Endothelial cell of umbilical vein (primary cell): ENCODE measurements at regions not wholly inside any gene's neighbourhood (a gene's known extent, or its start where the extent isn't known, plus 50 kb on each side); places are given as distances from the start of the nearest gene placed in this dataset.

Source experiments
- BruUV-seq: library from RNA; stranded (reverse); fragments of 400-500 nt; replicated peaks from 2 replicates; lab custom pipeline; 2021; lab: Mats Ljungman, UMichigan
- CTCF ChIA-PET: fragments of 300-600, 350-600 bp; sonication (Branson Sonifier 250); formaldehyde crosslinking; loops from one replicate; lab custom pipeline; 2021; ENCODE audit warnings: antibody characterized with exemption, inconsistent platforms; lab: Charles Lee
- POLR2A ChIA-PET: fragments of 300-600, 350-600 bp; sonication (Branson Sonifier 250); formaldehyde crosslinking; loops from one replicate; lab custom pipeline; 2021; ENCODE audit warnings: antibody characterized with exemption, inconsistent platforms; lab: Charles Lee
- DNase-seq: peaks from one replicate; pipeline ENCODE4 v3.0.0-alpha.2; 2011; ENCODE audit warnings: low read depth, low spot score
- FAIRE-seq: peaks from 2 replicates; lab custom pipeline; 2011; peaks lifted over from hg19 to GRCh38; lab: Jason Lieb, UNC
- H2AFZ ChIP-seq: 2 replicates; pipeline ENCODE4 v1.6.0; 2012; ENCODE audit warnings: low read depth, low read length, control low read depth, inconsistent platforms
- H3K27ac ChIP-seq: 2 replicates; pipeline ENCODE4 v1.5.1; 2011; ENCODE audit warnings: low read depth, mild to moderate bottlenecking, control low read depth, low read length, moderate library complexity; ENCODE audit not compliant: insufficient read depth
- H3K27me3 ChIP-seq, 2 experiments: 2 replicates each; pipeline versions ENCODE4 v1.6.0 to v1.6.1; 2011; ENCODE audit warnings: low read length in 2 of 2, mixed read lengths in 1 of 2; ENCODE audit not compliant: control insufficient read depth in 2 of 2, insufficient read depth in 2 of 2
- H3K36me3 ChIP-seq, 2 experiments: 2 replicates in 1 of 2; 3 replicates in 1 of 2; pipeline ENCODE4 v1.5.1; 2011; ENCODE audit warnings: low read length in 2 of 2, mild to moderate bottlenecking in 1 of 2, moderate library complexity in 1 of 2; ENCODE audit not compliant: control insufficient read depth in 2 of 2, insufficient read depth in 2 of 2; ENCODE audit errors: extremely low read depth in 1 of 2
- H3K4me1 ChIP-seq: 3 replicates; pipeline ENCODE4 v1.5.1; 2011; ENCODE audit warnings: mild to moderate bottlenecking, low read length; ENCODE audit not compliant: control insufficient read depth, insufficient read depth; ENCODE audit errors: extremely low read depth
- H3K4me2 ChIP-seq: 2 replicates; pipeline ENCODE4 v1.6.1; 2011; ENCODE audit warnings: low read length, control low read depth, mixed read lengths; ENCODE audit not compliant: insufficient read depth
- H3K4me3 ChIP-seq, 3 experiments: fragments of 200-600 bp in 1 of 3; sonication (generic), shearing (Covaris generic) in 1 of 3; replicated peaks in 1 of 3; 2 replicates each; pipeline ENCODE4 v1.5.1; 2011 to 2016; ENCODE audit warnings: control low read depth in 3 of 3, low read length in 3 of 3, mild to moderate bottlenecking in 2 of 3, inconsistent platforms in 1 of 3, low read depth in 1 of 3, moderate library complexity in 1 of 3; ENCODE audit not compliant: insufficient read depth in 1 of 3
- H3K79me2 ChIP-seq: 2 replicates; pipeline ENCODE4 v1.6.0; 2012; ENCODE audit warnings: low read length, inconsistent platforms; ENCODE audit not compliant: control insufficient read depth, insufficient read depth
- H3K9ac ChIP-seq: replicated peaks from 2 replicates; pipeline ENCODE3; 2011; ENCODE audit warnings: low read length, control low read depth; ENCODE audit not compliant: insufficient read depth; ENCODE audit errors: extremely low read depth
- H3K9me1 ChIP-seq: replicated peaks from 3 replicates; pipeline ENCODE4 v1.6.0; 2011; ENCODE audit warnings: mild to moderate bottlenecking, low read length; ENCODE audit not compliant: control insufficient read depth, insufficient read depth; ENCODE audit errors: extremely low read depth
- H3K9me3 ChIP-seq: replicated peaks from 2 replicates; pipeline ENCODE4 v1.5.1; 2012; ENCODE audit warnings: low read length, inconsistent platforms; ENCODE audit not compliant: control insufficient read depth, insufficient read depth
- H4K20me1 ChIP-seq: replicated peaks from 2 replicates; pipeline ENCODE3; 2011; ENCODE audit warnings: mild to moderate bottlenecking, low read length; ENCODE audit not compliant: control insufficient read depth, insufficient read depth; ENCODE audit errors: extremely low read depth
- EZH2 ChIP-seq: IDR thresholded peaks from 2 replicates; pipeline ENCODE4 v1.6.1; 2012; ENCODE audit warnings: borderline replicate concordance, low read depth, mild to moderate bottlenecking, moderate library complexity, low read length, inconsistent platforms; ENCODE audit not compliant: severe bottlenecking
- FOS ChIP-seq: IDR thresholded peaks from 2 replicates; pipeline ENCODE4 v1.6.1; 2011; ENCODE audit warnings: mild to moderate bottlenecking, low read length, moderate library complexity, borderline replicate concordance; ENCODE audit not compliant: insufficient read depth
- GATA2 ChIP-seq: IDR thresholded peaks from 2 replicates; pipeline ENCODE4 v1.7.0; 2011; ENCODE audit warnings: low read depth, mild to moderate bottlenecking, moderate library complexity, mixed read lengths, low read length; ENCODE audit not compliant: insufficient read length, insufficient read depth
- JUN ChIP-seq: IDR thresholded peaks from 2 replicates; pipeline ENCODE4 v1.6.1; 2011; ENCODE audit warnings: borderline replicate concordance, low read depth; ENCODE audit not compliant: insufficient read length, insufficient read depth
- MYC ChIP-seq: IDR thresholded peaks from one replicate; pipeline ENCODE4 v1.6.1; 2011; ENCODE audit warnings: mild to moderate bottlenecking, low read depth, low read length
- POLR2A ChIP-seq: IDR thresholded peaks from 2 replicates; pipeline ENCODE4 v1.6.1; 2012; ENCODE audit warnings: low read depth, mild to moderate bottlenecking, control low read depth, low read length
- POLR2AphosphoS5 ChIP-seq: IDR thresholded peaks from 2 replicates; pipeline ENCODE4 v1.6.1; 2012; ENCODE audit warnings: low read depth, mild to moderate bottlenecking, control low read depth, low read length, moderate library complexity; ENCODE audit not compliant: insufficient read depth
- dilution Hi-C: fragments of 300-500 bp; cut with MboI; formaldehyde crosslinking; loops from one replicate; pipeline ENCODE4 v1.15.0; 2019; ENCODE audit warnings: low sequenced_read_pairs; ENCODE audit not compliant: extremely low pct_ligation_motif_present
- intact Hi-C: fragments of 100-400 bp; cut with micrococcal nuclease; formaldehyde crosslinking; loops from one replicate; pipeline ENCODE4 v1.10.0; 2022
- TF ChIP-seq, protein P1 (sequence below), 2 donors: IDR thresholded peaks; 1 replicate in 1 of 2; 2 replicates in 1 of 2; pipeline ENCODE4 v1.5.1; 2011; ENCODE audit warnings: low read length in 2 of 2, mild to moderate bottlenecking in 2 of 2, moderate library complexity in 2 of 2, control low read depth in 1 of 2, inconsistent platforms in 1 of 2, low read depth in 1 of 2; ENCODE audit not compliant: insufficient read depth in 1 of 2; ENCODE audit errors: extremely low read depth in 1 of 2
- TF ChIP-seq, protein P2 (sequence below): IDR thresholded peaks from 2 replicates; pipeline ENCODE4 v1.6.1; 2011; ENCODE audit not compliant: insufficient read depth, insufficient read length

DNA sequence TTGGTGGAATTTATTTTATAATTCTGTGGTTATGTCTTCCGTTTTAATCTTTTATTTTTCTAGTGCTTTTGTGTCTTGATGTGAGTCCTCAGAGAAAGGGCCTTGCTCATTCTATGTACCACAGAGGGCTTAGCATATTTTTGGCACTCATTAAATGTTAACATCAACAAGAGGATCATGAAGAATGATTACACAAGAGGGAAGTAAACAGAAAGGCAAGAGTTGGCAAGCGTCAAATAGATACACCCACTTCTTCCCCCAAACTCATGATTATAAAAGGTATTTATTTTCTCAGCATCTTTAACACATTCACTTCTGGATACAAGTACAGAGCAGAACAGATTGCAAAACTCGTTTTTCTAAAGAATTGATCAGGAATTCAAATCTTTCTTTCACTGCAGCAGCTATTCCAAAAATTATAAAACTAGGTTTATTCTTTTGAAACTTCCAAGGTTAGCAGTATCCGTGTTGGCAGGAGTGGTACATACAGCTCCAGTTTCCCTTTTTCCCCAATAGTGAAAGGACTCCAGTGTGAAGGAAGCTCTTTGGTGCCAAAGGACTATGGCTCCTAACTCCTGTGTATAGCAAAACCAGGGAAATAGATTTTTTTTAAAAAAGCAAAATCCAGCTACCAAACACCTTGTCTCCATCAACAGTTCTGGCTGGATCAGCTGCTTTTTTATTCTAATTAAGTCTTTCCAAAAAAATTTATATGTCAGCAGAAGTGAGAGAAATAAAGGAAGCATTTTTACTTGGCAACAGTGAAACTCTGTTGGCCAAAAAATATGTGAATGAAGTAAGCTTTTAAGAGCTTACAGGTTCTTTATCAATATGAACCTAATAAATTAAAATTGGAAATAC, 221.9 kb downstream of the ADGRG6 start:
- Histone ChIP-seq H3K27ac (no peak overlapping the region), H3K27me3 (peaks cover 11 to 14% of the 10 kb centered on the region in 2 experiments), H3K9me1 (no peaks in the 10 kb centered on the region), H3K9me3 (no peaks in the 10 kb centered on the region), H3K9ac (no peak overlapping the region), H3K36me3 (no peaks in the 10 kb centered on the region), H4K20me1 (no peaks in the 10 kb centered on the region), H3K4me3 (no peak overlapping the region), H3K4me2 (no peak overlapping the region), H3K79me2 (no peaks in the 10 kb centered on the region), H2AFZ (no peak overlapping the region), H3K4me1 (no peaks in the 10 kb centered on the region)
- no peak for FAIRE-seq
- intact Hi-C loops (no loop called here), dilution Hi-C loops (no loop called here)
- DNase-seq, result no peak
- no TSS peak for BruUV-seq
- POLR2A ChIA-PET, result no interaction called here
- TF ChIP-seq POLR2AphosphoS5 (no peak), GATA2 (no peak), JUN (no peak), POLR2A (no peak), FOS (no peak), EZH2 (no peak), MYC (no peak)
- TF ChIP-seq, protein P1, sequence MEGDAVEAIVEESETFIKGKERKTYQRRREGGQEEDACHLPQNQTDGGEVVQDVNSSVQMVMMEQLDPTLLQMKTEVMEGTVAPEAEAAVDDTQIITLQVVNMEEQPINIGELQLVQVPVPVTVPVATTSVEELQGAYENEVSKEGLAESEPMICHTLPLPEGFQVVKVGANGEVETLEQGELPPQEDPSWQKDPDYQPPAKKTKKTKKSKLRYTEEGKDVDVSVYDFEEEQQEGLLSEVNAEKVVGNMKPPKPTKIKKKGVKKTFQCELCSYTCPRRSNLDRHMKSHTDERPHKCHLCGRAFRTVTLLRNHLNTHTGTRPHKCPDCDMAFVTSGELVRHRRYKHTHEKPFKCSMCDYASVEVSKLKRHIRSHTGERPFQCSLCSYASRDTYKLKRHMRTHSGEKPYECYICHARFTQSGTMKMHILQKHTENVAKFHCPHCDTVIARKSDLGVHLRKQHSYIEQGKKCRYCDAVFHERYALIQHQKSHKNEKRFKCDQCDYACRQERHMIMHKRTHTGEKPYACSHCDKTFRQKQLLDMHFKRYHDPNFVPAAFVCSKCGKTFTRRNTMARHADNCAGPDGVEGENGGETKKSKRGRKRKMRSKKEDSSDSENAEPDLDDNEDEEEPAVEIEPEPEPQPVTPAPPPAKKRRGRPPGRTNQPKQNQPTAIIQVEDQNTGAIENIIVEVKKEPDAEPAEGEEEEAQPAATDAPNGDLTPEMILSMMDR (IDR thresholded peaks at IDR 0.05; ENCODE audit: extremely low read depth in 1 of 2, insufficient read depth in 1 of 2, low read depth in 1 of 2, low read length in 2 of 2), result no peak
- TF ChIP-seq, protein P2, sequence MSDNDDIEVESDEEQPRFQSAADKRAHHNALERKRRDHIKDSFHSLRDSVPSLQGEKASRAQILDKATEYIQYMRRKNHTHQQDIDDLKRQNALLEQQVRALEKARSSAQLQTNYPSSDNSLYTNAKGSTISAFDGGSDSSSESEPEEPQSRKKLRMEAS, result no peak
- CTCF ChIA-PET, result interaction anchor here (0.7 to 1.3 kb wide), 3 partner anchors 28 to 49 kb away, joined by 3 to 4 read pairs (median 3); no protein-coding TSS in a partner anchor
